IPS-20b (cell line): ENCODE measurements at regions not wholly inside any gene's neighbourhood (a gene's known extent, or its start where the extent isn't known, plus 50 kb on each side); places are given as distances from the start of the nearest gene placed in this dataset.

Source experiments
- H3K27ac ChIP-seq: one replicate; pipeline ENCODE4 v1.5.1; 2013; ENCODE audit warnings: low read length
- H3K27me3 ChIP-seq: 2 replicates; pipeline ENCODE4 v1.6.1; 2013; ENCODE audit warnings: mild to moderate bottlenecking, low read length, inconsistent platforms; ENCODE audit not compliant: insufficient read depth
- H3K36me3 ChIP-seq: 2 replicates; pipeline ENCODE4 v1.6.1; 2013; ENCODE audit warnings: low read depth, mild to moderate bottlenecking, inconsistent platforms, low read length, moderate library complexity; ENCODE audit not compliant: insufficient read depth
- H3K4me1 ChIP-seq: 2 replicates; pipeline ENCODE4 v1.6.1; 2013; ENCODE audit warnings: mild to moderate bottlenecking, control low read depth, inconsistent platforms, low read length, moderate library complexity; ENCODE audit not compliant: insufficient read depth
- H3K4me3 ChIP-seq: 2 replicates; pipeline ENCODE4 v1.5.1; 2013; ENCODE audit warnings: mild to moderate bottlenecking, low read length, inconsistent platforms
- H3K9ac ChIP-seq: 2 replicates; pipeline ENCODE4 v1.6.1; 2013; ENCODE audit warnings: low read depth, mild to moderate bottlenecking, inconsistent platforms, low read length, moderate library complexity
- H3K9me3 ChIP-seq: 2 replicates; pipeline ENCODE4 v1.6.1; 2013; ENCODE audit warnings: mild to moderate bottlenecking, low read depth, low read length, inconsistent platforms; ENCODE audit not compliant: insufficient read depth

GRCh38 chr18:22355598-22355997 lies 62.1 kb downstream of the CTAGE1 start:
- Histone ChIP-seq H3K4me3 (no peak overlapping the region), H3K9ac (no peak overlapping the region), H3K27ac (no peak overlapping the region), H3K4me1 (no peaks in the 10 kb centered on the region), H3K36me3 (no peaks in the 10 kb centered on the region), H3K27me3 (peaks cover 65% of the 10 kb centered on the region), H3K9me3 (no peaks in the 10 kb centered on the region)

GRCh38 chr18:22355069-22355468 lies 62.6 kb downstream of the CTAGE1 start:
- no peak overlapping the region for H3K27ac ChIP-seq
- H3K27me3 ChIP-seq: peaks cover 70% of the 10 kb centered on the region
- no peak overlapping the region for H3K9ac ChIP-seq

GRCh38 chr18:22349966-22350365 lies 67.7 kb downstream of the CTAGE1 start:
- no peaks in the 10 kb centered on the region for H3K36me3 ChIP-seq
- peaks cover 98% of the 10 kb centered on the region for H3K27me3 ChIP-seq
- no peaks in the 10 kb centered on the region for H3K9me3 ChIP-seq
- no peak overlapping the region for H3K4me3 ChIP-seq
- peaks cover 7% of the 10 kb centered on the region for H3K4me1 ChIP-seq
- no peak overlapping the region for H3K27ac ChIP-seq
- no peak overlapping the region for H3K9ac ChIP-seq

More at GRCh38 chr18:22355069-22355468, 62.6 kb downstream of the CTAGE1 start:
- Histone ChIP-seq H3K4me1 (no peaks in the 10 kb centered on the region), H3K9me3 (no peaks in the 10 kb centered on the region), H3K4me3 (no peak overlapping the region), H3K36me3 (no peaks in the 10 kb centered on the region)

GRCh38 chr18:22349317-22349898 lies 68.3 kb downstream of the CTAGE1 start:
- Histone ChIP-seq H3K4me1 (peaks cover 7% of the 10 kb centered on the region), H3K27me3 (peaks cover 98% of the 10 kb centered on the region), H3K27ac (no peak overlapping the region), H3K9ac (no peak overlapping the region), H3K9me3 (no peaks in the 10 kb centered on the region), H3K36me3 (no peaks in the 10 kb centered on the region), H3K4me3 (peak overlapping the region; percentile 67)

GRCh38 chr18:22348521-22349316 lies 69.0 kb downstream of the CTAGE1 start:
- no peaks in the 10 kb centered on the region for H3K9me3 ChIP-seq
- H3K36me3 ChIP-seq: no peaks in the 10 kb centered on the region
- peaks cover 7% of the 10 kb centered on the region for H3K4me1 ChIP-seq
- no peak overlapping the region for H3K9ac ChIP-seq
- no peak overlapping the region for H3K27ac ChIP-seq
- peak overlapping the region; percentile 67 for H3K4me3 ChIP-seq
- peaks cover 99% of the 10 kb centered on the region for H3K27me3 ChIP-seq

- no peaks in the 10 kb centered on the region for H3K9me3 ChIP-seq
- H3K27me3 ChIP-seq: peaks cover 96% of the 10 kb centered on the region
- H3K27ac ChIP-seq: no peak overlapping the region
- H3K4me3 ChIP-seq: peak overlapping the region; percentile 67
- H3K9ac ChIP-seq: no peak overlapping the region
- no peaks in the 10 kb centered on the region for H3K36me3 ChIP-seq
- peaks cover 7% of the 10 kb centered on the region for H3K4me1 ChIP-seq
Measured at GRCh38 chr18:22347606-22348511, 69.9 kb downstream of the CTAGE1 start.

- H3K4me1 ChIP-seq: peaks cover 7% of the 10 kb centered on the region
- H3K36me3 ChIP-seq: no peaks in the 10 kb centered on the region
- peaks cover 88% of the 10 kb centered on the region for H3K27me3 ChIP-seq
- no peak overlapping the region for H3K27ac ChIP-seq
- no peaks in the 10 kb centered on the region for H3K9me3 ChIP-seq
- H3K9ac ChIP-seq: no peak overlapping the region
- H3K4me3 ChIP-seq: peak overlapping the region; percentile 38; the same call in 1 of the 2 replicates
Measured at GRCh38 chr18:22346953-22347605, 70.6 kb downstream of the CTAGE1 start.

- Histone ChIP-seq H3K9ac (no peak overlapping the region), H3K9me3 (no peaks in the 10 kb centered on the region), H3K27me3 (peaks cover 82% of the 10 kb centered on the region), H3K4me3 (peak overlapping the region; percentile 38; the same call in 1 of the 2 replicates), H3K4me1 (peaks cover 7% of the 10 kb centered on the region), H3K27ac (no peak overlapping the region), H3K36me3 (no peaks in the 10 kb centered on the region)
Measured at GRCh38 chr18:22346401-22346952, 71.2 kb downstream of the CTAGE1 start.

GRCh38 chr18:22345718-22346117 lies 72.0 kb downstream of the CTAGE1 start:
- no peak overlapping the region for H3K9ac ChIP-seq
- peaks cover 7% of the 10 kb centered on the region for H3K4me1 ChIP-seq
- no peak overlapping the region for H3K4me3 ChIP-seq
- no peaks in the 10 kb centered on the region for H3K9me3 ChIP-seq
- H3K36me3 ChIP-seq: no peaks in the 10 kb centered on the region
- H3K27me3 ChIP-seq: peaks cover 78% of the 10 kb centered on the region
- H3K27ac ChIP-seq: no peak overlapping the region

- Histone ChIP-seq H3K27me3 (peaks cover 74% of the 10 kb centered on the region), H3K9me3 (no peaks in the 10 kb centered on the region), H3K9ac (no peak overlapping the region), H3K36me3 (no peaks in the 10 kb centered on the region), H3K27ac (no peak overlapping the region), H3K4me1 (peaks cover 7% of the 10 kb centered on the region), H3K4me3 (no peak overlapping the region)
Measured at GRCh38 chr18:22344908-22345670, 72.6 kb downstream of the CTAGE1 start.
